GM23248 (cell line): ENCODE measurements at regions not wholly inside any gene's neighbourhood (a gene's known extent, or its start where the extent isn't known, plus 50 kb on each side); places are given as distances from the start of the nearest gene placed in this dataset.

ENCODE experiments used
- DNase-seq: peaks from one replicate; pipeline ENCODE4 v3.0.0-alpha.2; 2015
- H2AFZ ChIP-seq: fragments of 200-600 bp; sonication (generic); 2 replicates; pipeline ENCODE4 v1.6.1; 2016; ENCODE audit warnings: antibody characterized with exemption
- H3F3A ChIP-seq: fragments of 200-600 bp; sonication (generic); 2 replicates; pipeline ENCODE4 v1.6.1; 2016; ENCODE audit warnings: mild to moderate bottlenecking, antibody characterized with exemption, mixed run types; ENCODE audit not compliant: insufficient read depth
- H3K27ac ChIP-seq: fragments of 200-600 bp; sonication (generic); 2 replicates; pipeline ENCODE4 v1.5.1; 2016; ENCODE audit warnings: mild to moderate bottlenecking
- H3K27me3 ChIP-seq: fragments of 200-600 bp; sonication (generic); replicated peaks from 2 replicates; pipeline ENCODE4 v1.6.1; 2016; ENCODE audit warnings: mild to moderate bottlenecking; ENCODE audit not compliant: insufficient read depth
- H3K36me3 ChIP-seq: fragments of 200-600 bp; sonication (generic); 2 replicates; pipeline ENCODE4 v1.6.1; 2016; ENCODE audit warnings: low read depth, mild to moderate bottlenecking
- H3K4me1 ChIP-seq: fragments of 200-600 bp; sonication (generic); 2 replicates; pipeline ENCODE4 v1.6.1; 2016; ENCODE audit warnings: mild to moderate bottlenecking; ENCODE audit not compliant: insufficient read depth
- H3K4me2 ChIP-seq: fragments of 200-600 bp; sonication (generic); one replicate; pipeline ENCODE4 v1.6.1; 2016; ENCODE audit warnings: mild to moderate bottlenecking; ENCODE audit not compliant: unreplicated experiment
- H3K4me3 ChIP-seq: fragments of 200-600 bp; sonication (generic); 2 replicates; pipeline ENCODE4 v1.5.1; 2016; ENCODE audit warnings: mild to moderate bottlenecking
- H3K79me2 ChIP-seq: fragments of 200-600 bp; sonication (generic); 2 replicates; pipeline ENCODE4 v1.6.1; 2016; ENCODE audit warnings: mild to moderate bottlenecking; ENCODE audit not compliant: insufficient read depth
- H3K9ac ChIP-seq: fragments of 200-600 bp; sonication (generic); 2 replicates; pipeline ENCODE4 v1.6.1; 2016; ENCODE audit warnings: mild to moderate bottlenecking
- H3K9me2 ChIP-seq: fragments of 200-600 bp; sonication (generic); 2 replicates; pipeline ENCODE4 v1.6.1; 2016; ENCODE audit warnings: mixed run types, mild to moderate bottlenecking, moderate library complexity; ENCODE audit not compliant: insufficient read depth
- H3K9me3 ChIP-seq: fragments of 200-600 bp; sonication (generic); one replicate; pipeline ENCODE4 v1.6.1; 2017; ENCODE audit warnings: low read depth
- H4K20me1 ChIP-seq: fragments of 200-600 bp; sonication (generic); 2 replicates; pipeline ENCODE4 v1.6.0; 2016; ENCODE audit not compliant: insufficient read depth
- EZH2 ChIP-seq: fragments of 200-600 bp; sonication (generic); IDR thresholded peaks from 2 replicates; pipeline ENCODE4 v1.6.1; 2018; ENCODE audit warnings: antibody characterized with exemption, mild to moderate bottlenecking; ENCODE audit not compliant: insufficient read depth, poor library complexity, severe bottlenecking
- EZH2phosphoT487 ChIP-seq: fragments of 200-600 bp; sonication (generic); IDR thresholded peaks from 2 replicates; pipeline ENCODE4 v1.6.1; 2018; ENCODE audit warnings: antibody characterized with exemption, moderate library complexity, mild to moderate bottlenecking, low read depth; ENCODE audit not compliant: insufficient read depth
- WGBS, 2 experiments: methylation state at CpG; one replicate each; pipeline ENCODE4 v1.1.6; 2015 to 2017; ENCODE audit warnings: low lambda C conversion rate in 2 of 2, low coverage in 1 of 2; ENCODE audit errors: missing lambda C conversion rate in 2 of 2; 5-methylcytosine and 5-hydroxymethylcytosine counted together
- in situ Hi-C: fragments of 300-500 bp; cut with MboI; formaldehyde crosslinking; loops from 2 replicates; pipeline ENCODE4 v1.15.0; 2020

GRCh38 chr18:51463483-51464136, 266.1 kb upstream of the MEX3C start:
- Histone ChIP-seq H4K20me1 (no peaks in the 10 kb centered on the region), H3K9ac (no peak overlapping the region), H2AFZ (no peak overlapping the region), H3F3A (no peaks in the 10 kb centered on the region), H3K4me3 (no peak overlapping the region), H3K36me3 (no peaks in the 10 kb centered on the region), H3K27ac (no peak overlapping the region), H3K4me2 (no peak overlapping the region), H3K79me2 (no peaks in the 10 kb centered on the region), H3K9me3 (no peaks in the 10 kb centered on the region), H3K4me1 (no peaks in the 10 kb centered on the region), H3K27me3 (no peaks in the 10 kb centered on the region), H3K9me2 (no peaks in the 10 kb centered on the region)
- no peak for TF ChIP-seq EZH2
- TF ChIP-seq EZH2phosphoT487: no peak
- in situ Hi-C loops: no loop called here
- DNase-seq: no peak
- WGBS, 2 experiments: 30 to 37% methylated on average over 7 to 9 of the region's 9 CpGs

GRCh38 chr18:51478908-51479307, 281.4 kb upstream of the MEX3C start:
- Histone ChIP-seq H3K4me3 (no peak overlapping the region), H3K9ac (no peak overlapping the region), H3K4me2 (no peak overlapping the region), H3K9me2 (no peaks in the 10 kb centered on the region), H3K27ac (no peak overlapping the region), H2AFZ (no peak overlapping the region), H3K36me3 (no peaks in the 10 kb centered on the region), H3K9me3 (no peaks in the 10 kb centered on the region), H3K4me1 (no peaks in the 10 kb centered on the region), H3F3A (no peaks in the 10 kb centered on the region), H4K20me1 (no peaks in the 10 kb centered on the region), H3K27me3 (no peaks in the 10 kb centered on the region), H3K79me2 (no peaks in the 10 kb centered on the region)
- TF ChIP-seq EZH2phosphoT487: no peak
- TF ChIP-seq EZH2: no peak
- WGBS, 2 experiments: 4% methylated on average over 6 of the region's 6 CpGs
- DNase-seq: no peak
- in situ Hi-C loops: no loop called here

- no peaks in the 10 kb centered on the region for H3K79me2 ChIP-seq
- H3K9me2 ChIP-seq: no peaks in the 10 kb centered on the region
- TF ChIP-seq EZH2phosphoT487 (no peak), EZH2 (no peak)
- H3K4me2 ChIP-seq: no peak overlapping the region
- no peaks in the 10 kb centered on the region for H3K27me3 ChIP-seq
- in situ Hi-C loops: no loop called here
- H3K4me1 ChIP-seq: no peaks in the 10 kb centered on the region
- H2AFZ ChIP-seq: no peak overlapping the region
- no peak overlapping the region for H3K9ac ChIP-seq
- no peaks in the 10 kb centered on the region for H3F3A ChIP-seq
- H3K36me3 ChIP-seq: no peaks in the 10 kb centered on the region
- no peak overlapping the region for H3K27ac ChIP-seq
- H4K20me1 ChIP-seq: no peaks in the 10 kb centered on the region
- no peaks in the 10 kb centered on the region for H3K9me3 ChIP-seq
- H3K4me3 ChIP-seq: no peak overlapping the region
- DNase-seq: no peak
- WGBS, 2 experiments: 19 to 25% methylated on average over 6 of the region's 6 CpGs
These were observed 282.3 kb upstream of the MEX3C start for GRCh38 chr18:51479736-51480135.

GRCh38 chr18:51480407-51481261, 283.2 kb upstream of the MEX3C start:
- Histone ChIP-seq H2AFZ (no peak overlapping the region), H3K27ac (no peak overlapping the region), H3K9ac (no peak overlapping the region), H3K4me2 (no peak overlapping the region), H4K20me1 (no peaks in the 10 kb centered on the region), H3K4me1 (no peaks in the 10 kb centered on the region), H3K9me3 (no peaks in the 10 kb centered on the region), H3K9me2 (no peaks in the 10 kb centered on the region), H3K4me3 (no peak overlapping the region), H3F3A (no peaks in the 10 kb centered on the region), H3K36me3 (no peaks in the 10 kb centered on the region), H3K79me2 (no peaks in the 10 kb centered on the region), H3K27me3 (no peaks in the 10 kb centered on the region)
- in situ Hi-C loops: no loop called here
- DNase-seq: no peak
- WGBS, 2 experiments: 29 to 36% methylated on average over 5 of the region's 5 CpGs
- TF ChIP-seq EZH2phosphoT487 (no peak), EZH2 (no peak)
